HG03565 (cell line): ENCODE measurements at regions not wholly inside any gene's neighbourhood (a gene's known extent, or its start where the extent isn't known, plus 50 kb on each side); places are given as distances from the start of the nearest gene placed in this dataset.
"Not testable (repeated sequence)": the region's sequence is repeated elsewhere in the genome, so short reads cannot be mapped to it uniquely, and the experiment has no call there.

ENCODE experiments used
- ATAC-seq: cut with Tn5 transposase; IDR thresholded peaks from one replicate; pipeline ENCODE4 v1.9.1; 2021; ENCODE audit warnings: mild to moderate bottlenecking, moderate library complexity; ENCODE audit not compliant: unreplicated experiment

GRCh38 chr4:149211876-149212275, 603.8 kb downstream of the IQCM start:
- no peak for ATAC-seq

DNA sequence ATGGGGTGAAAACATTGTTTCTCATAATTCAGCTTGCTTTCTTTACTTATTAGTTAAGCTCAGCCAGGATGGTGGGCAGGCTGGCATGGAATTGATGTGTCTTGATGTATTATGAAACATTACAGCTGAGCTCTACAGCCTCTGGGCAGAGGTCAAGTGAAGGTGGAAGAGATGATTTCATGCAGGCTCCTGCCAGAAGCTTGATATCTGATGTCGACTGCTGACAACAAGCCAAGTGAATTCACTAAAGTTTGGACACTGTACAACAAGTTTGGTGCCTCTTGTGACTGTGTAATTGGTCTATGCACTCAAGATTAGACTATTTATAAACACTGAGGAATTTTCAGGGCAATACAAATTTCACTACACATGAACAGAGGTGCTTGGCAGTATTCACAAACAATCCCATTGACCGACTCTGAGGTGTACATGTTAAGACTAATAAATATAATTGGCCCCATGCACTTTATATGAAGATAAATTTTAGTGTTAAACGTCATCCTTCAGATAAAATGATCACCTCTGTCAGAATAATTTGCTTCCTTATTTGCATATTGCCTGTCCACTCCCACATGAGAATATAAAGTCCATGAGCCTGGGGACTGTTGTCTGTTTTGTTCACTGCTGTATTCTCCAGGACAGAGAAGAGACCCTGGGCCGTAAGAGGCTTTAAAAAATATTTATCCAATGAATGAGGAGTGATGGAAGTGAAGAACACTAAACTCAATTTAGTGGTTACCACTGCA, 612.2 kb downstream of the IQCM start:
- ATAC-seq, result no peak

- ATAC-seq, result no peak
Observed at GRCh38 chr4:149202117-149202516, 613.5 kb downstream of the IQCM start.

GRCh38 chr4:149199594-149199993, 616.0 kb downstream of the IQCM start:
- no peak for ATAC-seq

DNA sequence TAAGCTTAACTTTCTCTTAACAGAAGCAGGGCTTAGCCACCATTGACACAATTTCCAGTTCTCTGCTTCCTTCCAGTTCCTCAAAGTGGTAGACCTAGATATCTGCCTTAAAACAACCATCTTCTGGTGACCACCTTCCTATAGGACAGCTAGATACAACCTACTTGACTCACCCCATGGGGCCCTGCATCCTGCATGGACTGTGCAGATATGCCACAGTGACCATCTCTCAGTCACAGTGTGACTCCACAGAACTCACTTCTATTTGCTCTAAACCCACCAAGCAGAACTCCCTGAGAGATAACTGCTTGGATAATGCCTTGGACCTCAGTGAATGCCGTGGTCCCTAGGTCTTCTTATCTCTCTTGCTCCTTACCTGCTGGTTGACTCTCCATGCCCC, 621.6 kb downstream of the IQCM start:
- no peak for ATAC-seq

GRCh38 chr4:149187726-149188125, 627.9 kb downstream of the IQCM start:
- ATAC-seq, result no peak

GRCh38 chr4:149183638-149184037, 632.0 kb downstream of the IQCM start:
- ATAC-seq, result no peak

GRCh38 chr4:149181459-149181858, 634.2 kb downstream of the IQCM start:
- ATAC-seq, result not testable (repeated sequence)

DNA sequence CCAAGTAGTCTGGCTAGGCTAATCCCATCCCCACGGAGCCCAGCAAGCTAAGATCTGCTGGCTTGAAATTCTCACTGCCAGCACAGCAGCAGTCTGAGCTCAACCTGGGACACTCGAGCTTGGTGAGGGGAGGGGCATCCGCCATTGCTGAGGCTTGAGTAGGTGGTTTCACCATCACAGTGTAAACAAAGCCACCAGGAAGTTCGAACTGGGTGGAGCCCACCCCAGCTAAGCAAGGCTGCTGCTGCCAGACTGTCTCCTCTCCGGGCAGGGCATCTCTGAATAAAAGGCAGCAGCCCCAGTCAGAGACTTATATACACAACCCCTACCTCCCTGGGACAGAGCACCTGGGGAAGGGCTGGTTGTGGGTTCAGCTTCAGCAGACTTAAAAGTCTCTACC, 639.6 kb downstream of the IQCM start:
- ATAC-seq, result no peak

DNA sequence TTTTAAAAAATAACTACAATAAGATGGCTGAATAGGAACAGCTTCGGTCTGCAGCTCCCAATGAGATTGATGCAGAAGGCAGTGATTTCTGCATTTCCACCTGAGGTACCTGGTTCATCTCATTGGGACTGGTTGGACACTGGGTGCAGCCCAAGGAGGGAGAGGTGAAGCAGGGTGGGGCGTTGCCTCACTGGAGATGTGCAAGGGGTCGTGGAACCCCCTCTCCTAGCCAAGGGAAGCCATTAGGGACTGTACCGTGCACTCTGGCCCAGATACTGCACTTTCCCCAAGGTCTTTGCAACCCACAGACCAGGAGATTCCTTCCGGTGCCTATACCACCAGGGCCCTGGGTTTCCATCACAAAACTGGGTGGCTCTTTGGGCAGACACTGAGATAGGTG, 640.1 kb downstream of the IQCM start:
- no peak for ATAC-seq

- ATAC-seq, result no peak
Observed at GRCh38 chr4:149173241-149174013, 642.2 kb downstream of the IQCM start.

DNA sequence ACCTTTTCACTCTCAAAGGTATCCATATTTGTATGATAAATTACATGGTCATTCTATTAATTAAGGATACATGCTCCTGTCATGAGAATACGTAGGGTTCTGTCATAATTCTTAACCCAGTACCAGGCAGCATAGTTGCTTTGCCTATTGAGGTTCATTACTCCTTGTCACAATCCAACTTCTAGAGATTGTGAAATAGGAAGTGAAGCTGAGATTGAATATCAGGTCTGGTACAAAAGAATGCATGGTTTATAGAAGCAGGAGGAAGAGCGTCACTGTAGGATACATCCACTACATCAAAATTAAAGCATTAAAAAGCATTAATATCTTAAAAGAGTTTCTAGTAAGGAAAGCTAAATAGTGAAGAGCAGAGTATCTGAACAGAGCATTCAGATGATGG, 647.0 kb downstream of the IQCM start:
- no peak for ATAC-seq

DNA sequence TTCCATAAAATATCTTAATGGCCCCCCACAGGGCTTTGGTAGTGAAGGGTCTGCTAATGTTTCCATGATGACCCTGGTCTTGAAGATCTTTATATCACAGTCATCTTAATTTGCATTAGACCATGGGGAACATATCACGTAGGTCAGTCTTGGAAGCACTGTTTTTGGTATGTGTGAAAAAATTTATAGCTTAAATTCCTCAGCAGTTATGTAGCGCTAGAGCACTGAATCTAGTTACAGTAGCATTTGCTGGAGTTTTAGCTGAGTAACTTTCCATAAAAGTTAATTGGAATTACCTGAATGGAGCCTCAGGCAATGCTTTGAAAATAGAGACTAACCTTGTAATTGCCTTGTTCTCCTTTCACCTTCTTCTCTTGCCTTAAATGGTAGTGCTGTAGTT, 648.8 kb downstream of the IQCM start:
- ATAC-seq, result no peak

DNA sequence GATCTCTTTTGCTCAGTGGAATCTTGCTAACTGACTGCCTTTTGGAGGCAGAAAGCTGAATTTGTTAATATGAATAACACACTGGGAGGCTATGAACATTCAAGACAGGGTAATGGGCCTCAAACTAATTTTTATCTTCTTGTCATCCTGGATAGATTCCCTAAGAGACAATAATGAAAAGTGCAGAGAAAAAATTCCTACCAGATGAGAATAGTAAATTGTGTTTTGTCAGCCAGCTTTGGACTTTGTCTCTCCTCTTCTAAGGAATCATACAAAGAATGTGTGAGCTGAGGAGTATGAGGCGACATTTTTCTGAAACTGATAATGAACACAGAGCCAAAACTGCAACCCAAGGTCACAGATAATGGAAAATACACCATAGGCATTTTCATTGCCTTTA, 649.3 kb downstream of the IQCM start:
- ATAC-seq, result no peak

- no peak for ATAC-seq
Observed at GRCh38 chr4:149164282-149164681, 651.4 kb downstream of the IQCM start.

- ATAC-seq, result no peak
Observed at GRCh38 chr4:149161247-149161646, 654.4 kb downstream of the IQCM start.

DNA sequence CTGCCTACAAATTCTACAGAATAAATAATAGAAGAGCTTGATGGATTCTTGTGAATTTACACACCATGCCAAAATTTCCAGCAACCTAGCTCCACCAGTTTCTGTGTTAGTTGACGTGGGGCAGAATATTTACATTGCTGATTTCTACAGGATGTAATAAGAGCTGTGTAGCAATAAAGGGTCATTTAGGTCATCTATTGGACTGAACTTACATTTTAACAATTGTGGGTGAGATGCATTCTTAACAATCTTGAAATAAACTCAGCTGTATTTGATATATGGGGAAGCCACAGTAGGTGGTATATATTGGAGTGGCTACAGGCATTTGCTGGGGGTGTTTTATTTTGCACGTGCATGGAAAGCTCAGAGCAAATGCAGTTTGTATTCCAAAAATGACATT, 655.3 kb downstream of the IQCM start:
- no peak for ATAC-seq

GRCh38 chr4:149158817-149159216, 656.8 kb downstream of the IQCM start:
- ATAC-seq, result no peak

DNA sequence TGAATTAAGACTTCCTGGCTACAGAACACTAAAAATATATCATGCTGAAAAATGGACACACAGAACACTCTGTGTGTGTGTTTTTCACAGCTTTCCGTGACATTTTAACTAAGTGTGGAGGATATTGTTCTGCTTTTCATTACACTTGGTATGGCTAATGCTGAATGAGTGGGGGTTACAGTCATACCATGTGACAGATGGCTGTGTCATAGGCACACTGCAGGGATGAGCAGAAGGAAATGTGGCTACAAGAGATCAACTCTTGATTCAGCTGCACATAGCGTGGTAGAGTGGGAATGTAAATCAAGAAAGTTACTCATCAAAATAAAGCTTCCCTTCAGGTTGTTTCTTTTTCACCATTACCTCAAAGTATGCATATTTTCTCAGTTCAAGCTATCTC, 669.8 kb downstream of the IQCM start:
- no peak for ATAC-seq

GRCh38 chr4:149144060-149144459, 671.6 kb downstream of the IQCM start:
- ATAC-seq, result no peak

GRCh38 chr4:149141391-149141790, 674.3 kb downstream of the IQCM start:
- no peak for ATAC-seq

- ATAC-seq, result no peak
Observed at GRCh38 chr4:149140841-149141240, 674.8 kb downstream of the IQCM start.
